Progenitor cell of endocrine pancreas (in vitro differentiated cells): ENCODE measurements at regions not wholly inside any gene's neighbourhood (a gene's known extent, or its start where the extent isn't known, plus 50 kb on each side); places are given as distances from the start of the nearest gene placed in this dataset.
"Not testable (repeated sequence)": the region's sequence is repeated elsewhere in the genome, so short reads cannot be mapped to it uniquely, and the experiment has no call there.

Source experiments
- DNase-seq: peaks from one replicate; pipeline ENCODE4 v3.0.0; 2021; ENCODE audit warnings: low spot score; ENCODE audit not compliant: unreplicated experiment
- H3K27ac Mint-ChIP-seq: 2 replicates; pipeline ENCODE4 v1.8.0; 2021; ENCODE audit warnings: mild to moderate bottlenecking, moderate library complexity, mixed read lengths
- H3K27me3 Mint-ChIP-seq: 2 replicates; pipeline ENCODE4 v1.8.0; 2021; ENCODE audit warnings: mixed read lengths
- H3K36me3 Mint-ChIP-seq: 2 replicates; pipeline ENCODE4 v1.8.0; 2022; ENCODE audit warnings: mixed read lengths; ENCODE audit not compliant: insufficient read depth
- H3K4me1 Mint-ChIP-seq: 2 replicates; pipeline ENCODE4 v1.8.0; 2021; ENCODE audit warnings: low read depth, mixed read lengths
- H3K4me3 Mint-ChIP-seq: 2 replicates; pipeline ENCODE4 v1.8.0; 2021; ENCODE audit warnings: low read depth, mild to moderate bottlenecking, moderate library complexity, mixed read lengths
- H3K9me3 Mint-ChIP-seq: 2 replicates; pipeline ENCODE4 v1.8.0; 2021; ENCODE audit warnings: low read depth, mixed read lengths

- Mint-ChIP-seq H3K9me3 (peaks cover 27% of the 10 kb centered on the region), H3K36me3 (peaks cover 11% of the 10 kb centered on the region)
- DNase-seq, H3K27me3 Mint-ChIP-seq, H3K4me1 Mint-ChIP-seq, H3K4me3 Mint-ChIP-seq, H3K27ac Mint-ChIP-seq: not testable (repeated sequence)
Observed at GRCh38 chr4:49320725-49321410, 334.8 kb downstream of the CWH43 start.

- DNase-seq, H3K27me3 Mint-ChIP-seq, H3K4me1 Mint-ChIP-seq, H3K27ac Mint-ChIP-seq, H3K4me3 Mint-ChIP-seq: not testable (repeated sequence)
- Mint-ChIP-seq H3K36me3 (peaks cover 11% of the 10 kb centered on the region), H3K9me3 (peaks cover 23% of the 10 kb centered on the region)
Observed at GRCh38 chr4:49321511-49322300, 335.6 kb downstream of the CWH43 start.

- H3K36me3 Mint-ChIP-seq: peaks cover 11% of the 10 kb centered on the region
- H3K4me1 Mint-ChIP-seq, H3K27ac Mint-ChIP-seq, H3K4me3 Mint-ChIP-seq, DNase-seq, H3K27me3 Mint-ChIP-seq: not testable (repeated sequence)
- H3K9me3 Mint-ChIP-seq: peaks cover 23% of the 10 kb centered on the region
Observed at GRCh38 chr4:49322610-49323572, 336.8 kb downstream of the CWH43 start.

GRCh38 chr4:49323573-49323940 is 337.5 kb downstream of the CWH43 start:
- H3K4me1 Mint-ChIP-seq, H3K4me3 Mint-ChIP-seq, H3K27ac Mint-ChIP-seq, DNase-seq, H3K27me3 Mint-ChIP-seq: not testable (repeated sequence)
- peaks cover 11% of the 10 kb centered on the region for H3K36me3 Mint-ChIP-seq
- H3K9me3 Mint-ChIP-seq: peaks cover 23% of the 10 kb centered on the region
